H1 (cell line): ENCODE measurements at regions not wholly inside any gene's neighbourhood (a gene's known extent, or its start where the extent isn't known, plus 50 kb on each side); places are given as distances from the start of the nearest gene placed in this dataset.
"Not testable (repeated sequence)": the region's sequence is repeated elsewhere in the genome, so short reads cannot be mapped to it uniquely, and the experiment has no call there.

Experiments
- CTCF ChIA-PET: fragments of 300-600 bp; sonication (Branson Sonifier 250); formaldehyde crosslinking; loops from one replicate; lab custom pipeline; 2021; ENCODE audit not compliant: partially characterized antibody; lab: Charles Lee
- POLR2A ChIA-PET: fragments of 300-600 bp; sonication (Branson Sonifier 250); formaldehyde crosslinking; loops from one replicate; lab custom pipeline; 2021; ENCODE audit warnings: inconsistent platforms; ENCODE audit not compliant: partially characterized antibody; lab: Charles Lee
- DNase-seq, 2 experiments: peaks; one replicate each; pipeline versions ENCODE4 v3.0.0 to v3.0.0-alpha.2; 2010 to 2022; ENCODE audit warnings: low spot score in 2 of 2, low read depth in 1 of 2, mixed read lengths in 1 of 2
- FAIRE-seq: peaks from 2 replicates; lab custom pipeline; 2011; peaks lifted over from hg19 to GRCh38; lab: Jason Lieb, UNC
- H2AFZ ChIP-seq: 2 replicates; pipeline ENCODE4 v1.8.1; 2012; ENCODE audit warnings: low read length, inconsistent platforms
- H2AK5ac ChIP-seq: 2 replicates; pipeline ENCODE4 v1.6.1; 2013; ENCODE audit warnings: low read depth, low read length
- H2BK120ac ChIP-seq: replicated peaks from 2 replicates; pipeline ENCODE3; 2013; ENCODE audit warnings: low read depth, low read length, inconsistent platforms
- H2BK12ac ChIP-seq: 2 replicates; pipeline ENCODE4 v1.6.1; 2013; ENCODE audit warnings: low read depth, low read length
- H2BK15ac ChIP-seq: 2 replicates; pipeline ENCODE4 v1.6.1; 2013; ENCODE audit warnings: low read length
- H2BK20ac ChIP-seq: 2 replicates; pipeline ENCODE4 v1.6.1; 2013; ENCODE audit warnings: low read length
- H2BK5ac ChIP-seq: 2 replicates; pipeline ENCODE4 v1.6.1; 2013; ENCODE audit warnings: low read depth, low read length
- H3K14ac ChIP-seq: 2 replicates; pipeline ENCODE4 v1.6.1; 2013; ENCODE audit warnings: inconsistent platforms; ENCODE audit not compliant: insufficient read length
- H3K18ac ChIP-seq: 2 replicates; pipeline ENCODE4 v1.6.1; 2013; ENCODE audit warnings: low read length; ENCODE audit errors: extremely low read depth
- H3K23ac ChIP-seq: 2 replicates; pipeline ENCODE4 v1.6.1; 2013; ENCODE audit warnings: inconsistent platforms; ENCODE audit not compliant: insufficient read length
- H3K23me2 ChIP-seq: 2 replicates; pipeline ENCODE4 v1.6.1; 2013; ENCODE audit warnings: low read depth, low read length
- H3K27ac ChIP-seq: 2 replicates; pipeline ENCODE4 v1.6.1; 2011; ENCODE audit warnings: low read depth, low read length, inconsistent platforms
- H3K27me3 ChIP-seq, 4 experiments: replicated peaks in 1 of 4; 1 replicate in 1 of 4; 2 replicates in 3 of 4; pipeline versions ENCODE4 v1.6.1 to v1.8.1; 2011 to 2013; ENCODE audit warnings: low read length in 3 of 4, mild to moderate bottlenecking in 3 of 4, inconsistent platforms in 2 of 4, mixed read lengths in 2 of 4, moderate library complexity in 1 of 4; ENCODE audit not compliant: control insufficient read depth in 3 of 4, insufficient read depth in 3 of 4; ENCODE audit errors: extremely low read depth in 1 of 4
- H3K36me3 ChIP-seq, 4 experiments: 2 replicates each; pipeline versions ENCODE4 v1.6.1 to v1.8.1; 2011 to 2013; ENCODE audit warnings: mild to moderate bottlenecking in 4 of 4, low read length in 3 of 4, moderate library complexity in 2 of 4, control low read depth in 1 of 4, inconsistent platforms in 1 of 4; ENCODE audit not compliant: insufficient read depth in 4 of 4, control insufficient read depth in 2 of 4
- H3K4ac ChIP-seq: replicated peaks from 2 replicates; pipeline ENCODE3; 2013; ENCODE audit warnings: low read length, low read depth, mixed read lengths, inconsistent platforms; ENCODE audit not compliant: insufficient read length
- H3K4me1 ChIP-seq, 4 experiments: replicated peaks in 1 of 4; 1 replicate in 1 of 4; 2 replicates in 3 of 4; pipeline versions ENCODE4 v1.6.1 to v1.8.1; 2011 to 2013; ENCODE audit warnings: low read length in 3 of 4, inconsistent platforms in 2 of 4, mixed read lengths in 1 of 4; ENCODE audit not compliant: insufficient read depth in 4 of 4, control insufficient read depth in 3 of 4
- H3K4me2 ChIP-seq, 2 experiments: 2 replicates each; pipeline versions ENCODE4 v1.6.1 to v1.8.1; 2011 to 2013; ENCODE audit warnings: low read depth in 2 of 2, low read length in 2 of 2, control low read depth in 1 of 2, inconsistent platforms in 1 of 2, mild to moderate bottlenecking in 1 of 2; ENCODE audit not compliant: insufficient read depth in 1 of 2
- H3K4me3 ChIP-seq, 4 experiments: fragments of 200-600, 300-600 bp in 1 of 4; sonication (generic), shearing (Covaris generic), sonication (Bioruptor Twin) in 1 of 4; 2 replicates each; pipeline versions ENCODE4 v1.5.1 to v1.8.1; 2011 to 2016; ENCODE audit warnings: low read length in 4 of 4, low read depth in 3 of 4, control low read depth in 2 of 4, inconsistent platforms in 2 of 4, mild to moderate bottlenecking in 2 of 4, mixed read lengths in 1 of 4, moderate library complexity in 1 of 4; ENCODE audit not compliant: insufficient read depth in 2 of 4; ENCODE audit errors: extremely low read depth in 1 of 4
- H3K56ac ChIP-seq: replicated peaks from 2 replicates; pipeline ENCODE3; 2013; ENCODE audit warnings: low read depth, mild to moderate bottlenecking, mixed read lengths, low read length, inconsistent platforms; ENCODE audit not compliant: insufficient read length
- H3K79me1 ChIP-seq: 2 replicates; pipeline ENCODE4 v1.6.1; 2013; ENCODE audit warnings: low read depth, low read length, control low read depth
- H3K79me2 ChIP-seq, 2 experiments: 2 replicates each; pipeline versions ENCODE4 v1.6.1 to v1.8.1; 2012 to 2013; ENCODE audit warnings: low read length in 2 of 2, mild to moderate bottlenecking in 2 of 2, inconsistent platforms in 1 of 2; ENCODE audit not compliant: insufficient read depth in 2 of 2, control insufficient read depth in 1 of 2
- H3K9ac ChIP-seq, 4 experiments: replicated peaks in 1 of 4; 1 replicate in 1 of 4; 2 replicates in 3 of 4; pipeline versions ENCODE4 v1.6.1 to v1.8.1; 2011 to 2013; ENCODE audit warnings: low read depth in 3 of 4, low read length in 3 of 4, control low read depth in 2 of 4, mild to moderate bottlenecking in 2 of 4, moderate library complexity in 2 of 4, inconsistent platforms in 1 of 4; ENCODE audit errors: extremely low read depth in 1 of 4
- H3K9me3 ChIP-seq, 2 experiments: 2 replicates each; pipeline versions ENCODE4 v1.6.1 to v1.8.1; 2012 to 2013; ENCODE audit warnings: mild to moderate bottlenecking in 2 of 2, moderate library complexity in 2 of 2, control low read depth in 1 of 2, inconsistent platforms in 1 of 2, low read depth in 1 of 2, low read length in 1 of 2, mixed read lengths in 1 of 2; ENCODE audit not compliant: insufficient read depth in 2 of 2
- H4K20me1 ChIP-seq, 2 experiments: replicated peaks in 1 of 2; 2 replicates each; pipeline versions ENCODE3 to v1.8.1; 2011 to 2013; ENCODE audit warnings: inconsistent platforms in 2 of 2, low read length in 2 of 2, mild to moderate bottlenecking in 1 of 2; ENCODE audit not compliant: insufficient read depth in 2 of 2, control insufficient read depth in 1 of 2
- H4K5ac ChIP-seq: 2 replicates; pipeline ENCODE4 v1.6.1; 2013; ENCODE audit warnings: low read length, low read depth, mixed read lengths, inconsistent platforms; ENCODE audit not compliant: insufficient read length
- H4K8ac ChIP-seq: 2 replicates; pipeline ENCODE4 v1.8.0; 2013; ENCODE audit warnings: mild to moderate bottlenecking, moderate library complexity, low read length, inconsistent platforms; ENCODE audit not compliant: insufficient read depth; ENCODE audit errors: extremely low read depth
- H4K91ac ChIP-seq: replicated peaks from 2 replicates; pipeline ENCODE3; 2013; ENCODE audit warnings: low read length, mixed read lengths, inconsistent platforms; ENCODE audit not compliant: insufficient read length
- ASH2L ChIP-seq: fragments of 200-600, 300-600 bp; sonication (generic); IDR thresholded peaks from one replicate; pipeline ENCODE4 v1.7.1; 2017; ENCODE audit warnings: low read length
- BACH1 ChIP-seq: IDR thresholded peaks from 2 replicates; pipeline ENCODE4 v1.6.1; 2012; ENCODE audit warnings: low read length, improper control_type of control experiment
- CREB1 ChIP-seq: IDR thresholded peaks from 2 replicates; pipeline ENCODE4 v1.6.1; 2012; ENCODE audit warnings: inconsistent platforms
- GTF2F1 ChIP-seq: IDR thresholded peaks from 2 replicates; pipeline ENCODE4 v1.6.1; 2012; ENCODE audit warnings: low read depth, low read length, improper control_type of control experiment, borderline replicate concordance
- KDM5A ChIP-seq: fragments of 200-600 bp; IDR thresholded peaks from 2 replicates; pipeline ENCODE4 v1.7.1; 2012; ENCODE audit warnings: mild to moderate bottlenecking, low read length, inconsistent platforms, mixed read lengths
- NANOG ChIP-seq: IDR thresholded peaks from 2 replicates; pipeline ENCODE4 v1.6.1; 2011; ENCODE audit warnings: low read length, low read depth, mild to moderate bottlenecking, inconsistent platforms; ENCODE audit not compliant: insufficient read depth, poor library complexity, severe bottlenecking
- RBBP5 ChIP-seq: IDR thresholded peaks from 2 replicates; pipeline ENCODE4 v1.7.1; 2012; ENCODE audit warnings: low read depth, mild to moderate bottlenecking, inconsistent platforms, low read length, moderate library complexity, borderline replicate concordance
- RFX5 ChIP-seq: IDR thresholded peaks from 2 replicates; pipeline ENCODE4 v1.6.1; 2011; ENCODE audit warnings: low read depth, low read length, improper control_type of control experiment, borderline replicate concordance
- TEAD4 ChIP-seq: IDR thresholded peaks from 2 replicates; pipeline ENCODE4 v1.6.1; 2012; ENCODE audit warnings: low read depth, low read length, inconsistent platforms, mixed read lengths
- WGBS, 2 experiments: shearing (Covaris generic) in 1 of 2; methylation state at CpG; one replicate each; pipeline versions ENCODE4 v1.1.6 to v1.1.7; 2013 to 2015; ENCODE audit warnings: low lambda C conversion rate in 2 of 2, mixed read lengths in 2 of 2, inconsistent platforms in 1 of 2, low coverage in 1 of 2, missing lambda C conversion rate in 1 of 2; ENCODE audit not compliant: insufficient replicate concordance in 2 of 2, insufficient coverage in 1 of 2, insufficient read length in 1 of 2; ENCODE audit errors: extremely low coverage in 1 of 2, missing lambda C conversion rate in 1 of 2; 5-methylcytosine and 5-hydroxymethylcytosine counted together

- TF ChIP-seq RFX5: no peak
- no peak for TF ChIP-seq GTF2F1
- no peak for TF ChIP-seq CREB1
- no peak for TF ChIP-seq RBBP5
- no peak for TF ChIP-seq ASH2L
- no peak for TF ChIP-seq KDM5A
- TF ChIP-seq BACH1: no peak
- no peak for TF ChIP-seq TEAD4
- TF ChIP-seq NANOG: no peak
Measured at GRCh38 chr7:84712374-84713121, 474.3 kb downstream of the SEMA3D start (continued).

- H3K4me3 ChIP-seq: not testable (repeated sequence)
Measured at GRCh38 chr7:84710538-84710937, 476.3 kb downstream of the SEMA3D start.

More at GRCh38 chr7:84710538-84710937, 476.3 kb downstream of the SEMA3D start:
- H3K4me1 ChIP-seq, H3K23me2 ChIP-seq, H3K14ac ChIP-seq, H4K5ac ChIP-seq, H2AFZ ChIP-seq, H4K91ac ChIP-seq, H4K20me1 ChIP-seq, H3K56ac ChIP-seq, H2BK20ac ChIP-seq, H4K8ac ChIP-seq, H2BK15ac ChIP-seq, H3K9ac ChIP-seq, H2BK5ac ChIP-seq, H2BK12ac ChIP-seq, POLR2A ChIA-PET, H3K4ac ChIP-seq, H3K4me2 ChIP-seq, H3K18ac ChIP-seq, FAIRE-seq, H3K27ac ChIP-seq, H3K23ac ChIP-seq, H3K9me3 ChIP-seq, DNase-seq, CTCF ChIA-PET, H2AK5ac ChIP-seq, H3K27me3 ChIP-seq, H2BK120ac ChIP-seq, H3K79me1 ChIP-seq, H3K36me3 ChIP-seq, H3K79me2 ChIP-seq: not testable (repeated sequence)
- WGBS, 2 experiments: 94% methylated on average over 1 of the region's 3 CpGs; no CpG with 5 or more reads in 1 of the 2 experiments
